ENCODE measurements at regions not wholly inside any gene's neighbourhood (a gene's known extent, or its start where the extent isn't known, plus 50 kb on each side); places are given as distances from the start of the nearest gene placed in this dataset.

GRCh38 chr2:20563251-20563650 lies 87.6 kb downstream of the HS1BP3 start:
- Histone ChIP-seq H3K14ac (ENCODE audit: insufficient read length) (no peak overlapping the region), H2BK12ac (ENCODE audit: low read depth, low read length) (peak overlapping the region; percentile 83), H4K8ac (ENCODE audit: extremely low read depth, insufficient read depth, low read length) (no peak overlapping the region), H3K4me2 (ENCODE audit: insufficient read depth in 1 of 2, low read depth in 2 of 2, low read length in 2 of 2) (no peak overlapping the region), H2BK20ac (ENCODE audit: low read length) (0 out of 2 replicates have a peak overlapping the region, but pooled peaks have one; percentile 80), H3K9me3 (ENCODE audit: insufficient read depth in 2 of 2, low read depth in 1 of 2, low read length in 1 of 2) (no peaks in the 10 kb centered on the region), H3K56ac (replicated peaks; ENCODE audit: insufficient read length, low read depth, low read length) (no peak overlapping the region), H3K36me3 (ENCODE audit: control insufficient read depth in 2 of 4, insufficient read depth in 4 of 4, low read length in 3 of 4) (no peaks in the 10 kb centered on the region), H2AFZ (ENCODE audit: low read length) (no peak overlapping the region), H4K91ac (replicated peaks; ENCODE audit: insufficient read length, low read length) (no peak overlapping the region), H3K79me2 (ENCODE audit: control insufficient read depth in 1 of 2, insufficient read depth in 2 of 2, low read length in 2 of 2) (no peaks in the 10 kb centered on the region), H3K23ac (ENCODE audit: insufficient read length) (no peak overlapping the region), H3K4me3 (ENCODE audit: extremely low read depth in 1 of 4, insufficient read depth in 2 of 4, low read depth in 3 of 4, low read length in 4 of 4) (no peak overlapping the region), H4K5ac (ENCODE audit: insufficient read length, low read depth, low read length) (no peak overlapping the region), H2BK120ac (replicated peaks; ENCODE audit: low read depth, low read length) (no peak overlapping the region), H3K27me3 (replicated peaks in 1 of 4; ENCODE audit: control insufficient read depth in 3 of 4, extremely low read depth in 1 of 4, insufficient read depth in 3 of 4, low read length in 3 of 4) (no peaks in the 10 kb centered on the region; a peak in 2 of 7 replicates), H3K18ac (ENCODE audit: extremely low read depth, low read length) (0 out of 2 replicates have a peak overlapping the region, but pooled peaks have one; percentile 6), H3K23me2 (ENCODE audit: low read depth, low read length) (peaks cover 4% of the 10 kb centered on the region; the same call in 1 of the 2 replicates), H4K20me1 (replicated peaks in 1 of 2; ENCODE audit: control insufficient read depth in 1 of 2, insufficient read depth in 2 of 2, low read length in 2 of 2) (no peaks in the 10 kb centered on the region), H3K79me1 (ENCODE audit: low read depth, low read length) (no peaks in the 10 kb centered on the region), H3K9ac (replicated peaks in 1 of 4; ENCODE audit: extremely low read depth in 1 of 4, low read depth in 3 of 4, low read length in 3 of 4) (no peak overlapping the region), H3K4ac (replicated peaks; ENCODE audit: insufficient read length, low read depth, low read length) (no peak overlapping the region), H2BK5ac (ENCODE audit: low read depth, low read length) (no peak overlapping the region), H2BK15ac (ENCODE audit: low read length) (no peak overlapping the region), H3K4me1 (replicated peaks in 1 of 4; ENCODE audit: control insufficient read depth in 3 of 4, insufficient read depth in 4 of 4, low read length in 3 of 4) (peaks cover 10 to 21% (median 13%) of the 10 kb centered on the region in 4 experiments), H2AK5ac (ENCODE audit: low read depth, low read length) (no peak overlapping the region), H3K27ac (ENCODE audit: low read depth, low read length) (no peak overlapping the region)
- 80% methylated on average over 3 of the region's 3 CpGs; no CpG with 5 or more reads in 1 of the 2 experiments for WGBS, 2 experiments (ENCODE audit: extremely low coverage in 1 of 2, insufficient coverage in 1 of 2, insufficient read length in 1 of 2, insufficient replicate concordance in 2 of 2, low coverage in 1 of 2, low lambda C conversion rate in 2 of 2, missing lambda C conversion rate in 1 of 2)
- ChIA-PET POLR2A (ENCODE audit: partially characterized antibody) (interaction anchor here (0.6 to 2.3 kb wide), 4 partner anchors 20 to 117 kb away, joined by 3 to 18 read pairs (median 5); partner anchors contain the start of gene RHOB), CTCF (ENCODE audit: partially characterized antibody) (interaction anchor here (0.6 to 3.9 kb wide), 26 partner anchors 8 to 151 kb away, joined by 3 to 21 read pairs (median 4); no protein-coding TSS in a partner anchor)
- FAIRE-seq (no peak), DNase-seq (ENCODE audit: low read depth in 1 of 2, low spot score in 2 of 2) (no peak)
- TF ChIP-seq BRCA1 (IDR thresholded peaks at IDR 0.05; ENCODE audit: low read depth, low read length) (no peak), USF2 (IDR thresholded peaks at IDR 0.05; ENCODE audit: low read length) (no peak), KDM5A (IDR thresholded peaks at IDR 0.05; ENCODE audit: low read length) (no peak), CREB1 (IDR thresholded peaks at IDR 0.05) (no peak), SRF (IDR thresholded peaks at IDR 0.05; ENCODE audit: low read depth, low read length) (no peak), PHF8 (conservative IDR thresholded peaks at IDR 0.05; ENCODE audit: low read depth, low read length) (no peak), POLR2A (IDR thresholded peaks at IDR 0.05; ENCODE audit: control extremely low read depth in 1 of 2, low read depth in 2 of 2, low read length in 2 of 2) (no peak)
